K562 (cell line): ENCODE measurements at regions not wholly inside any gene's neighbourhood (a gene's known extent, or its start where the extent isn't known, plus 50 kb on each side); places are given as distances from the start of the nearest gene placed in this dataset.

Experiments
- CHD1 ChIP-seq: fragments of 200-600 bp; sonication (generic); IDR thresholded peaks from one replicate; pipeline ENCODE4 v1.6.1; 2012; ENCODE audit warnings: mild to moderate bottlenecking, moderate library complexity, low read length, inconsistent platforms
- E2F3 ChIP-seq: fragments of 250-450 bp; sonication (Bioruptor Pico); IDR thresholded peaks from 2 replicates; pipeline ENCODE4 v1.4.0; 2020; ENCODE audit warnings: mild to moderate bottlenecking
- MCM7 ChIP-seq, 2 experiments: fragments of 450-650 bp; IDR thresholded peaks; 2 replicates each; pipeline ENCODE4 v1.6.1; 2016 to 2018
- TAF1 ChIP-seq: IDR thresholded peaks from 2 replicates; pipeline ENCODE4 v1.6.1; 2011; ENCODE audit warnings: mild to moderate bottlenecking, low read length, moderate library complexity; ENCODE audit not compliant: insufficient read depth, control insufficient read depth, severe bottlenecking; ENCODE audit errors: extremely low read depth
- ZNF668 ChIP-seq: fragments of 250-450 bp; sonication (Bioruptor Pico); IDR thresholded peaks from 2 replicates; pipeline ENCODE4 v1.8.0; 2022; ENCODE audit warnings: mild to moderate bottlenecking, inconsistent platforms
- TF ChIP-seq, protein P1 (sequence below): fragments of 250-450 bp; sonication (Bioruptor Pico); IDR thresholded peaks from 2 replicates; pipeline ENCODE4 v1.4.0; 2020; ENCODE audit warnings: mild to moderate bottlenecking
- TF ChIP-seq, protein P2 (sequence below): sonication (generic); formaldehyde crosslinking; IDR thresholded peaks from 2 replicates; pipeline ENCODE4 v1.8.0; 2022; ENCODE audit warnings: missing genetic modification reagents, mild to moderate bottlenecking, moderate library complexity, borderline replicate concordance
- TF ChIP-seq, protein P3 (sequence below): fragments of 250-450 bp; sonication (Bioruptor Pico); IDR thresholded peaks from 2 replicates; pipeline ENCODE4 v1.5.1; 2021; ENCODE audit warnings: mild to moderate bottlenecking

DNA sequence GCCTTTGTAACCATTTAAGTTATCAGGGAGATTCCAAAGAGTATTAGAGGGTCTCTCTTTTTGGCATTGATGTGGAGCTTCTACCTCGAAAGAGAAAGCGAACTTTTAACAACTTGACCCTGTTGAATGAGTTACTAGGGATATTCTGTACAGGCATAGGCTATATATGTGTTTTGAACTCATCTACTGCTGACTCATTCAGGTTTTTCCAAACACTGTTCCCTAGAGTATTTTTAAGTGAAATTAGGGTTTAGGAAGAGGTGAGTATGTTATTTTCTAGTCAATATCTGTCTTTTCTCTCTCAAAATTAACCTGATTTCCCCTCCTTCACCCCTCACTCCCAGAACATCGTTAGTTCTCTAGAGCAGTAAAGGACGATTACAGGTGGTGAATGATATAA is 228.1 kb upstream of the C2CD4B start (continued):
- TF ChIP-seq, protein P1, sequence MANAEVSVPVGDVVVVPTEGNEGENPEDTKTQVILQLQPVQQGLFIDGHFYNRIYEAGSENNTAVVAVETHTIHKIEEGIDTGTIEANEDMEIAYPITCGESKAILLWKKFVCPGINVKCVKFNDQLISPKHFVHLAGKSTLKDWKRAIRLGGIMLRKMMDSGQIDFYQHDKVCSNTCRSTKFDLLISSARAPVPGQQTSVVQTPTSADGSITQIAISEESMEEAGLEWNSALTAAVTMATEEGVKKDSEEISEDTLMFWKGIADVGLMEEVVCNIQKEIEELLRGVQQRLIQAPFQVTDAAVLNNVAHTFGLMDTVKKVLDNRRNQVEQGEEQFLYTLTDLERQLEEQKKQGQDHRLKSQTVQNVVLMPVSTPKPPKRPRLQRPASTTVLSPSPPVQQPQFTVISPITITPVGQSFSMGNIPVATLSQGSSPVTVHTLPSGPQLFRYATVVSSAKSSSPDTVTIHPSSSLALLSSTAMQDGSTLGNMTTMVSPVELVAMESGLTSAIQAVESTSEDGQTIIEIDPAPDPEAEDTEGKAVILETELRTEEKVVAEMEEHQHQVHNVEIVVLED (CRISPR knock-in tag) = no peak
- TF ChIP-seq TAF1 (no peak), E2F3 (no peak), CHD1 (no peak), ZNF668 (CRISPR knock-in tag) (no peak), MCM7 (IDR thresholded peaks at IDR 0.05) (no peak)
- TF ChIP-seq, protein P2, sequence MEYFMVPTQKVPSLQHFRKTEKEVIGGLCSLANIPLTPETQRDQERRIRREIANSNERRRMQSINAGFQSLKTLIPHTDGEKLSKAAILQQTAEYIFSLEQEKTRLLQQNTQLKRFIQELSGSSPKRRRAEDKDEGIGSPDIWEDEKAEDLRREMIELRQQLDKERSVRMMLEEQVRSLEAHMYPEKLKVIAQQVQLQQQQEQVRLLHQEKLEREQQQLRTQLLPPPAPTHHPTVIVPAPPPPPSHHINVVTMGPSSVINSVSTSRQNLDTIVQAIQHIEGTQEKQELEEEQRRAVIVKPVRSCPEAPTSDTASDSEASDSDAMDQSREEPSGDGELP (CRISPR knock-in tag) = no peak
- TF ChIP-seq, protein P3, sequence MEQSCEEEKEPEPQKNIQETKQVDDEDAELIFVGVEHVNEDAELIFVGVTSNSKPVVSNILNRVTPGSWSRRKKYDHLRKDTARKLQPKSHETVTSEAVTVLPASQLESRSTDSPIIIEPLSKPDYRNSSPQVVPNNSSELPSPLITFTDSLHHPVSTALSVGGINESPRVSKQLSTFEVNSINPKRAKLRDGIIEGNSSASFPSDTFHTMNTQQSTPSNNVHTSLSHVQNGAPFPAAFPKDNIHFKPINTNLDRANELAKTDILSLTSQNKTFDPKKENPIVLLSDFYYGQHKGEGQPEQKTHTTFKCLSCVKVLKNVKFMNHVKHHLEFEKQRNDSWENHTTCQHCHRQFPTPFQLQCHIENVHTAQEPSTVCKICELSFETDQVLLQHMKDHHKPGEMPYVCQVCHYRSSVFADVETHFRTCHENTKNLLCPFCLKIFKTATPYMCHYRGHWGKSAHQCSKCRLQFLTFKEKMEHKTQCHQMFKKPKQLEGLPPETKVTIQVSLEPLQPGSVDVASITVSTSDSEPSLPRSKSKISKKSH (CRISPR knock-in tag) = no peak
